Thyroid gland (tissue), 4 donors: ENCODE measurements at regions not wholly inside any gene's neighbourhood (a gene's known extent, or its start where the extent isn't known, plus 50 kb on each side); places are given as distances from the start of the nearest gene placed in this dataset.

Experiments
- POLR2A ChIP-seq, 2 donors: fragments of 450-650 bp; IDR thresholded peaks; one replicate each; pipeline ENCODE4 v1.6.1; 2017; ENCODE audit warnings: antibody characterized with exemption in 2 of 2, mild to moderate bottlenecking in 2 of 2, moderate library complexity in 1 of 2
- TF ChIP-seq, protein P1 (sequence below), 6 experiments: fragments of 200-600 bp in 3 of 6; fragments of 450-650 bp in 3 of 6; sonication (generic) in 3 of 6; IDR thresholded peaks; one replicate each; pipeline ENCODE4 v1.5.1; 2016 to 2019; ENCODE audit warnings: antibody characterized with exemption in 6 of 6, mild to moderate bottlenecking in 2 of 6, inconsistent platforms in 1 of 6, moderate library complexity in 1 of 6

DNA sequence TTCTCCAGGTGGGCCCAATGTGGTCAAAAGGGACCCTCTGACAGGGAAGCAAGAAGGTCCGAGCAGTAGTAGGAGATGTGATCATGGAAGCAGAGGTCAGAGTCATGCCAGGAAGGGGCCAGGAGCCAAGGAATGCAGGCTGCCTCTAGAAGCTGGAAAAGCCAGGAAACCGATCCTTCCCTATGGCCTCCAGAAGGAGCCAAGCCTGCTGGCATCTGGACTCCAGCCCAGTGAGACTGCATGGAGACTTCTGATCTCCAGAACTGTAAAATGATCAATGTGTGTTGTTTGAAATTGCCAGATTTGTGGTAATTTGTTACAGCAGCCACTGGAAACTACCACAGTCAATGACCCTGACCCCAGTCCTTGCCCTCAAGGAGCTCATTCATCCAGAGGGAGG is 56.8 kb upstream of the SPATA12 start:
- TF ChIP-seq, protein P1, sequence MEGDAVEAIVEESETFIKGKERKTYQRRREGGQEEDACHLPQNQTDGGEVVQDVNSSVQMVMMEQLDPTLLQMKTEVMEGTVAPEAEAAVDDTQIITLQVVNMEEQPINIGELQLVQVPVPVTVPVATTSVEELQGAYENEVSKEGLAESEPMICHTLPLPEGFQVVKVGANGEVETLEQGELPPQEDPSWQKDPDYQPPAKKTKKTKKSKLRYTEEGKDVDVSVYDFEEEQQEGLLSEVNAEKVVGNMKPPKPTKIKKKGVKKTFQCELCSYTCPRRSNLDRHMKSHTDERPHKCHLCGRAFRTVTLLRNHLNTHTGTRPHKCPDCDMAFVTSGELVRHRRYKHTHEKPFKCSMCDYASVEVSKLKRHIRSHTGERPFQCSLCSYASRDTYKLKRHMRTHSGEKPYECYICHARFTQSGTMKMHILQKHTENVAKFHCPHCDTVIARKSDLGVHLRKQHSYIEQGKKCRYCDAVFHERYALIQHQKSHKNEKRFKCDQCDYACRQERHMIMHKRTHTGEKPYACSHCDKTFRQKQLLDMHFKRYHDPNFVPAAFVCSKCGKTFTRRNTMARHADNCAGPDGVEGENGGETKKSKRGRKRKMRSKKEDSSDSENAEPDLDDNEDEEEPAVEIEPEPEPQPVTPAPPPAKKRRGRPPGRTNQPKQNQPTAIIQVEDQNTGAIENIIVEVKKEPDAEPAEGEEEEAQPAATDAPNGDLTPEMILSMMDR (IDR thresholded peaks at IDR 0.05) = no peak
- no peak for TF ChIP-seq POLR2A (IDR thresholded peaks at IDR 0.05)
